ENCODE measurements at regions not wholly inside any gene's neighbourhood (a gene's known extent, or its start where the extent isn't known, plus 50 kb on each side); places are given as distances from the start of the nearest gene placed in this dataset.

- ChIA-PET POLR2A (no interaction called here), CTCF (no interaction called here)
- Mint-ChIP-seq H3K36me3 (ENCODE audit: low read depth) (no peaks in the 10 kb centered on the region), H3K27ac (no peak overlapping the region), H3K9me3 (peaks cover 10% of the 10 kb centered on the region), H3K4me1 (no peaks in the 10 kb centered on the region), H3K4me3 (no peak overlapping the region), H3K27me3 (peaks cover 2% of the 10 kb centered on the region)
- TF ChIP-seq CTCF (IDR thresholded peaks at IDR 0.05), result no peak
- intact Hi-C loops (cut with micrococcal nuclease), result no loop called here
- DNase-seq, result no peak
- no peak for ATAC-seq (ENCODE audit: low read depth)
Measured at GRCh38 chr11:130786586-130786985, 129.7 kb downstream of the SNX19 start.

- Mint-ChIP-seq H3K9me3 (peaks cover 10% of the 10 kb centered on the region), H3K4me3 (no peak overlapping the region), H3K27me3 (peaks cover 2% of the 10 kb centered on the region), H3K36me3 (ENCODE audit: low read depth) (no peaks in the 10 kb centered on the region), H3K4me1 (no peaks in the 10 kb centered on the region), H3K27ac (no peak overlapping the region)
- DNase-seq (no peak), ATAC-seq (ENCODE audit: low read depth) (no peak)
- no peak for TF ChIP-seq CTCF (IDR thresholded peaks at IDR 0.05)
- intact Hi-C loops (cut with micrococcal nuclease), result no loop called here
- CTCF ChIA-PET, result no interaction called here
- POLR2A ChIA-PET, result no interaction called here
Measured at GRCh38 chr11:130787092-130787616, 129.1 kb downstream of the SNX19 start.

DNA sequence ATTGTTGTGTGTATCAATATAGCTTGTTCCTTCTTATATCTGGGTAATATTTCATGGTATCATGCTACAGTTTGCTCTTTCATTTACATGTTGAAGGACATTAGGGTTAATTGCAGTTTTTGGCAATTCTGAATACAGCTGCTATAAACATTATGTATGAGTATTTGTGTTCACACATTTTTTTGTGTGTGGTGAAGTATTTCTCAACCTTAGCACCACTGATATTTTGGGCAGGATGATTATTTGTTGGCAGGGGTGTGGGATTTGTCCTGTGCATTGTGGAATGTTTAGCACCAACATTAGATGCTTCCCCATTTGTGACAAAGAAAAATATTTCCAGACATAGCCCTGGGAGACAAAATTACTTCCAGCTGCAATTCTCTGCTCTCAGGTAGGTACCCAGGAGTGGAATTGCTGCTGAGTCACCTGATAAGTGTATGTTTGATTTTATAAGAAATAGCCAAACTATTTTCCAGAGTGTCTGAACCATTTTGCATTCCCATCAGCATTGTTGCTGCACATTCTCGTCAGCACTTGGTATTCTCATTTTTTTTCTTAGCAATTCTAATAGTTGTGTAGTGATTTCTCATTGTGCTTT, 128.2 kb downstream of the SNX19 start:
- no peak for ATAC-seq (ENCODE audit: low read depth)
- Mint-ChIP-seq H3K9me3 (peaks cover 10% of the 10 kb centered on the region), H3K27ac (no peak overlapping the region), H3K27me3 (peaks cover 2% of the 10 kb centered on the region), H3K4me1 (no peaks in the 10 kb centered on the region), H3K36me3 (ENCODE audit: low read depth) (no peaks in the 10 kb centered on the region), H3K4me3 (no peak overlapping the region)
- intact Hi-C loops (cut with micrococcal nuclease), result no loop called here
- ChIA-PET POLR2A (no interaction called here), CTCF (no interaction called here)
- DNase-seq, result no peak
- TF ChIP-seq CTCF (IDR thresholded peaks at IDR 0.05), result no peak

DNA sequence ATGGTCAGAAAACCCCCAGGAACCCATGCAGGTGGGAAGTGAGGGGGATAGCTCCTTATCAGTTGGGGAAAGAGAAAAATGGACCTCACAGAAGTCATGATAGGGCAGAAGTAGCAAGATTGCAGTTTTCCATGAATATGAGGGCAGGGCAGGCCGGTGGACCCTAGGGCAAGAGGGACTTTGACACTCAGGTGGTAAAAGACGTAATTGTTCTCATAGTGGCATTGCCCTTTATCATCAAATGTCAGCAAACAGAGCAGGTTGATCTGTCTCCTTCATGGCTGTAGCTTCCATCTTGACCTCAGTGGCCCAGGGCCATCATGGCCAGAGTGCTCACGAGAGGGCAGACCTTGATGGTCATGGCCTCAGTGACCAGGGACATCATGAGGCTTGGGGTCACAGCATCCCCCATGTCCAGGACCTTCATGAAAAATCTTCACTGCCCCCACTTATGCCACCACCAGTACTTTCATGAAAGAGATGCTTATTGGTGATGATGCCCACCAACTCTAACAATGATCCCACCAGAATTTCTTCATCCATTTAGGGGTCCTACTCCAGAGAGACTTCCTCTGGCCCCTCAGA, 127.1 kb downstream of the SNX19 start:
- no peaks in the 10 kb centered on the region for H3K4me1 Mint-ChIP-seq
- CTCF ChIA-PET, result no interaction called here
- TF ChIP-seq CTCF (IDR thresholded peaks at IDR 0.05), result no peak
- no peak overlapping the region for H3K4me3 Mint-ChIP-seq
- peaks cover 10% of the 10 kb centered on the region for H3K9me3 Mint-ChIP-seq
- intact Hi-C loops (cut with micrococcal nuclease), result no loop called here
- no peak for ATAC-seq (ENCODE audit: low read depth)
- no peak for DNase-seq
- POLR2A ChIA-PET, result no interaction called here
- no peaks in the 10 kb centered on the region for H3K36me3 Mint-ChIP-seq (ENCODE audit: low read depth)
- H3K27me3 Mint-ChIP-seq, result peaks cover 4% of the 10 kb centered on the region
- no peak overlapping the region for H3K27ac Mint-ChIP-seq

GRCh38 chr11:130790689-130791088, 125.6 kb downstream of the SNX19 start:
- Mint-ChIP-seq H3K36me3 (ENCODE audit: low read depth) (no peaks in the 10 kb centered on the region), H3K4me1 (no peaks in the 10 kb centered on the region), H3K27ac (no peak overlapping the region), H3K4me3 (no peak overlapping the region), H3K9me3 (peaks cover 10% of the 10 kb centered on the region), H3K27me3 (peaks cover 6% of the 10 kb centered on the region)
- TF ChIP-seq CTCF (IDR thresholded peaks at IDR 0.05), result no peak
- POLR2A ChIA-PET, result no interaction called here
- CTCF ChIA-PET, result no interaction called here
- intact Hi-C loops (cut with micrococcal nuclease), result no loop called here
- no peak for DNase-seq
- no peak for ATAC-seq (ENCODE audit: low read depth)

All from activated B cell treated with CpG ODN at 0.5 μM for 24 hours (primary cell).